DND-41 (cell line): ENCODE measurements at regions not wholly inside any gene's neighbourhood (a gene's known extent, or its start where the extent isn't known, plus 50 kb on each side); places are given as distances from the start of the nearest gene placed in this dataset.

ENCODE experiments used
- CTCF ChIP-seq: IDR thresholded peaks from 2 replicates; pipeline ENCODE4 v1.5.1; 2012; ENCODE audit warnings: borderline replicate concordance, low read length, moderate library complexity, mild to moderate bottlenecking; ENCODE audit not compliant: poor library complexity, severe bottlenecking; ENCODE audit errors: extremely low read depth
- EZH2 ChIP-seq: IDR thresholded peaks from 3 replicates; pipeline ENCODE4 v1.6.1; 2012; ENCODE audit warnings: borderline replicate concordance, low read depth, mild to moderate bottlenecking, moderate library complexity, low read length, inconsistent platforms; ENCODE audit not compliant: severe bottlenecking

GRCh38 chr10:65284495-65285041, 1641.3 kb upstream of the LRRTM3 start:
- TF ChIP-seq CTCF (no peak), EZH2 (no peak)
